Erythroblast (primary cell): ENCODE measurements at regions not wholly inside any gene's neighbourhood (a gene's known extent, or its start where the extent isn't known, plus 50 kb on each side); places are given as distances from the start of the nearest gene placed in this dataset.

ENCODE experiments used
- GATA1 ChIP-seq: IDR thresholded peaks from 2 replicates; pipeline ENCODE4 v1.6.1; 2011; ENCODE audit warnings: low read depth, mild to moderate bottlenecking, control low read depth, low read length, moderate library complexity
- POLR2A ChIP-seq: IDR thresholded peaks from 2 replicates; pipeline ENCODE4 v1.6.1; 2011; ENCODE audit warnings: mild to moderate bottlenecking, low read length

DNA sequence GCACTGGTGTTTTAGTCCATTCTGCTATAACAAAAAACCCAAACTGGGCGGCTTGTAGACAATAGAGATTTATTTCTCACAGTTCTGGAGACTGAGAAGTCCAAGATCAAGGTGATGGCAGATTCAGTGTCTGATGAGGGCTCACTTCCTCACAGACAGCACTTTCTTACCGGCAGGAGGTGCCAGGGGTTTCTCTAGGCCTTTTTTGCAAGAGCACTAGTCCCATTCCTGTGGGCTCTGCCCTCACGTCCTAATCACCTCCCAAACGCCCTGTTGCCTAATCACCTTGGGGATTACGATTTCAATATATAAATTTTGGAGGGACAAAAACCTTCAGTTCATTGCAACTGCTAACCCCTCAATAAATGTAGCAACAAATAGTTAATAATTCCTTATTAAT lies 140.0 kb upstream of the SGK1 start:
- no peak for TF ChIP-seq POLR2A
- no peak for TF ChIP-seq GATA1
